HG03025 (cell line): ENCODE measurements at regions not wholly inside any gene's neighbourhood (a gene's known extent, or its start where the extent isn't known, plus 50 kb on each side); places are given as distances from the start of the nearest gene placed in this dataset.

Experiments
- ATAC-seq: cut with Tn5 transposase; IDR thresholded peaks from one replicate; pipeline ENCODE4 v1.9.1; 2021; ENCODE audit warnings: mild to moderate bottlenecking, moderate library complexity; ENCODE audit not compliant: unreplicated experiment, low FRiP score

- ATAC-seq = no peak
Observed at GRCh38 chr17:45708707-45709290, 75.3 kb upstream of the CRHR1 start.

GRCh38 chr17:45709728-45710288, 74.3 kb upstream of the CRHR1 start:
- no peak for ATAC-seq

- ATAC-seq = no peak
Observed at GRCh38 chr17:45715787-45716186, 68.3 kb upstream of the CRHR1 start.

GRCh38 chr17:45718791-45719190, 65.3 kb upstream of the CRHR1 start:
- no peak for ATAC-seq

- ATAC-seq = no peak
Observed at GRCh38 chr17:45719335-45720071, 64.6 kb upstream of the CRHR1 start.

- no peak for ATAC-seq
Observed at GRCh38 chr17:45720386-45720785, 63.7 kb upstream of the CRHR1 start.

GRCh38 chr17:45722161-45722560, 62.0 kb upstream of the CRHR1 start:
- ATAC-seq = no peak

GRCh38 chr17:45729294-45729907, 54.7 kb upstream of the CRHR1 start:
- no peak for ATAC-seq

GRCh38 chr17:45730192-45730591, 53.9 kb upstream of the CRHR1 start:
- ATAC-seq = no peak

GRCh38 chr17:45731459-45731858, 52.7 kb upstream of the CRHR1 start:
- ATAC-seq = no peak

GRCh38 chr17:45732926-45733505, 51.1 kb upstream of the CRHR1 start:
- no peak for ATAC-seq

- no peak for ATAC-seq
Observed at GRCh38 chr17:45733781-45734180, 50.3 kb upstream of the CRHR1 start.
